C4-2B (cell line): ENCODE measurements at regions not wholly inside any gene's neighbourhood (a gene's known extent, or its start where the extent isn't known, plus 50 kb on each side); places are given as distances from the start of the nearest gene placed in this dataset.

Experiments used
- CTCF ChIP-seq: fragments of 450-650 bp; conservative IDR thresholded peaks from 2 replicates; pipeline ENCODE4 v1.5.1; 2017; ENCODE audit warnings: mild to moderate bottlenecking
- ZFX ChIP-seq: fragments of 450-650 bp; IDR thresholded peaks from 2 replicates; pipeline ENCODE4 v1.6.1; 2017

GRCh38 chr1:166538646-166539045, 300.6 kb upstream of the POGK start:
- no peak for TF ChIP-seq CTCF
- no peak for TF ChIP-seq ZFX
